ENCODE measurements at regions not wholly inside any gene's neighbourhood (a gene's known extent, or its start where the extent isn't known, plus 50 kb on each side); places are given as distances from the start of the nearest gene placed in this dataset.

DNA sequence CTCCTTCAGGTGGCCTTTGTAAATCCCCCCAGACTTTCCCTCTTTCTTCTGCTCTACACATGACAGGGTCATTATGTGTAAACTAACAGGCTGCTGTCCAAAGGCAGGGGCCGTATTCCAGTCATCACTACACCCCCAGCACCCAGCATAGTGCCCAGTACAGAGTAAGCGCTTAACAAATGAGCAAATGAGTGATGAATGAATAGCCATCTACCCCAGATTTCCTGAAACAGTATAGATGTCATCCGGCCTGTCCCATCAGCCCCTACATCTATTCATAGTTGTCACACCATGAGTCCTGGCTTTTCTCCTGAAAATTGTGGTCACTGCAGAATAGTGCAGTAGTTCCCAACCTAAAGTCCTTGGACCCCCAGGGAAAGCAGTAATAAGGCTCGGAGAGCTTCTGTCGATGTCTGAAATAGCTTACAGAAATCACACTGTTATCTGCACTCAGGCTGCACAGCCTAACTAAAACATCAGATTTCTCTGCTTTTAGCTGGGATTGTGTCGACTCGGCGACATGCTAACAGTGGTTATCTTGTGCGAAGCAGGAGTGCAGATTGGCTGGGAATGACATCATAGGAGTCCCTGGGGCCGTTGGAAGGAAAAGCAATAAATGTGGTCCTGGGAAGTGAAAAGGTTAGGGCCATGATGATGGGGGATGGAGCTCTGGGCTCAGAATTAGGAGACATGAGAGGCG is 143.8 kb upstream of the NECTIN1 start:
- Histone ChIP-seq H3K4me2 (ENCODE audit: insufficient read depth, low read length) (no peak overlapping the region), H3K79me2 (ENCODE audit: control insufficient read depth, insufficient read depth, low read length) (no peaks in the 10 kb centered on the region), H3K9ac (replicated peaks; ENCODE audit: extremely low read depth, insufficient read depth, low read length) (no peak overlapping the region), H2AFZ (ENCODE audit: low read depth, low read length) (no peak overlapping the region), H3K4me1 (ENCODE audit: control insufficient read depth, extremely low read depth, insufficient read depth, low read length) (no peaks in the 10 kb centered on the region), H4K20me1 (replicated peaks; ENCODE audit: control insufficient read depth, extremely low read depth, insufficient read depth, low read length) (no peaks in the 10 kb centered on the region), H3K27ac (ENCODE audit: insufficient read depth, low read depth, low read length) (no peak overlapping the region), H3K9me3 (replicated peaks; ENCODE audit: control insufficient read depth, insufficient read depth, low read length) (no peaks in the 10 kb centered on the region), H3K9me1 (replicated peaks; ENCODE audit: control insufficient read depth, extremely low read depth, insufficient read depth, low read length) (no peaks in the 10 kb centered on the region), H3K4me3 (replicated peaks in 1 of 3; ENCODE audit: insufficient read depth in 1 of 3, low read depth in 1 of 3, low read length in 3 of 3) (no peak overlapping the region), H3K27me3 (ENCODE audit: control insufficient read depth in 2 of 2, insufficient read depth in 2 of 2, low read length in 2 of 2) (no peaks in the 10 kb centered on the region), H3K36me3 (ENCODE audit: control insufficient read depth in 2 of 2, extremely low read depth in 1 of 2, insufficient read depth in 2 of 2, low read length in 2 of 2) (no peaks in the 10 kb centered on the region)
- intact Hi-C loops (cut with micrococcal nuclease) (no loop called here), dilution Hi-C loops (cut with MboI; ENCODE audit: extremely low pct_ligation_motif_present, low sequenced_read_pairs) (no loop called here)
- ChIA-PET CTCF (no interaction called here), POLR2A (no interaction called here)
- TF ChIP-seq, protein P1, sequence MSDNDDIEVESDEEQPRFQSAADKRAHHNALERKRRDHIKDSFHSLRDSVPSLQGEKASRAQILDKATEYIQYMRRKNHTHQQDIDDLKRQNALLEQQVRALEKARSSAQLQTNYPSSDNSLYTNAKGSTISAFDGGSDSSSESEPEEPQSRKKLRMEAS (IDR thresholded peaks at IDR 0.05; ENCODE audit: insufficient read depth, insufficient read length): no peak
- no peak for TF ChIP-seq EZH2 (IDR thresholded peaks at IDR 0.05; ENCODE audit: borderline replicate concordance, low read depth, low read length, severe bottlenecking)
- no peak for TF ChIP-seq JUN (IDR thresholded peaks at IDR 0.05; ENCODE audit: borderline replicate concordance, insufficient read depth, insufficient read length, low read depth)
- TF ChIP-seq, protein P2, sequence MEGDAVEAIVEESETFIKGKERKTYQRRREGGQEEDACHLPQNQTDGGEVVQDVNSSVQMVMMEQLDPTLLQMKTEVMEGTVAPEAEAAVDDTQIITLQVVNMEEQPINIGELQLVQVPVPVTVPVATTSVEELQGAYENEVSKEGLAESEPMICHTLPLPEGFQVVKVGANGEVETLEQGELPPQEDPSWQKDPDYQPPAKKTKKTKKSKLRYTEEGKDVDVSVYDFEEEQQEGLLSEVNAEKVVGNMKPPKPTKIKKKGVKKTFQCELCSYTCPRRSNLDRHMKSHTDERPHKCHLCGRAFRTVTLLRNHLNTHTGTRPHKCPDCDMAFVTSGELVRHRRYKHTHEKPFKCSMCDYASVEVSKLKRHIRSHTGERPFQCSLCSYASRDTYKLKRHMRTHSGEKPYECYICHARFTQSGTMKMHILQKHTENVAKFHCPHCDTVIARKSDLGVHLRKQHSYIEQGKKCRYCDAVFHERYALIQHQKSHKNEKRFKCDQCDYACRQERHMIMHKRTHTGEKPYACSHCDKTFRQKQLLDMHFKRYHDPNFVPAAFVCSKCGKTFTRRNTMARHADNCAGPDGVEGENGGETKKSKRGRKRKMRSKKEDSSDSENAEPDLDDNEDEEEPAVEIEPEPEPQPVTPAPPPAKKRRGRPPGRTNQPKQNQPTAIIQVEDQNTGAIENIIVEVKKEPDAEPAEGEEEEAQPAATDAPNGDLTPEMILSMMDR (IDR thresholded peaks at IDR 0.05; ENCODE audit: extremely low read depth in 1 of 2, insufficient read depth in 1 of 2, low read depth in 1 of 2, low read length in 2 of 2): no peak
- TF ChIP-seq POLR2A (IDR thresholded peaks at IDR 0.05; ENCODE audit: low read depth, low read length): no peak
- no peak for TF ChIP-seq GATA2 (IDR thresholded peaks at IDR 0.05; ENCODE audit: insufficient read depth, insufficient read length, low read depth, low read length)
- TF ChIP-seq POLR2AphosphoS5 (IDR thresholded peaks at IDR 0.05; ENCODE audit: insufficient read depth, low read depth, low read length): no peak
- no peak for TF ChIP-seq MYC (IDR thresholded peaks at IDR 0.05; ENCODE audit: low read depth, low read length)
- BruUV-seq (replicated peaks): no TSS peak
- FAIRE-seq (no peak), DNase-seq (ENCODE audit: low read depth, low spot score) (no peak)

Data from endothelial cell of umbilical vein (primary cell).